ENCODE measurements at regions not wholly inside any gene's neighbourhood (a gene's known extent, or its start where the extent isn't known, plus 50 kb on each side); places are given as distances from the start of the nearest gene placed in this dataset.

DNA sequence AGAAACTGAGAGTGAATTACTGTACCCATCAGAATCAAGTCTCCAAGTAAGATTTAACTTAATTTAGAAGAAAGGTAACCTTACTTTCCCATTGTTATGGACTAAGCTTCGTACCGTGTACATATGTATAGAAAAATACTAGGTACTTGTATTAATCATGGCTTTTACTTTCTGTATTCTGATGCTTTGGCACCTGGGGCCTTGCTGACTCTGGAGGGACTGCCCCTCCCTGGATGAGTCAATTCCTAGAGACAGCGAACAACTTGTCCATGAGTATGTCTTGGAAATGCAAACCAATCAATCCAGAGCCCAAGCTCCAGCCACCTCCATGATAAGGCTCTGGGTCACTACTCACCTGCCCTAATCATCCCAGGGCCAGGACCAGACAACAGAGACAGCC is 50.0 kb upstream of the DGKG start:
- TF ChIP-seq, protein P1, sequence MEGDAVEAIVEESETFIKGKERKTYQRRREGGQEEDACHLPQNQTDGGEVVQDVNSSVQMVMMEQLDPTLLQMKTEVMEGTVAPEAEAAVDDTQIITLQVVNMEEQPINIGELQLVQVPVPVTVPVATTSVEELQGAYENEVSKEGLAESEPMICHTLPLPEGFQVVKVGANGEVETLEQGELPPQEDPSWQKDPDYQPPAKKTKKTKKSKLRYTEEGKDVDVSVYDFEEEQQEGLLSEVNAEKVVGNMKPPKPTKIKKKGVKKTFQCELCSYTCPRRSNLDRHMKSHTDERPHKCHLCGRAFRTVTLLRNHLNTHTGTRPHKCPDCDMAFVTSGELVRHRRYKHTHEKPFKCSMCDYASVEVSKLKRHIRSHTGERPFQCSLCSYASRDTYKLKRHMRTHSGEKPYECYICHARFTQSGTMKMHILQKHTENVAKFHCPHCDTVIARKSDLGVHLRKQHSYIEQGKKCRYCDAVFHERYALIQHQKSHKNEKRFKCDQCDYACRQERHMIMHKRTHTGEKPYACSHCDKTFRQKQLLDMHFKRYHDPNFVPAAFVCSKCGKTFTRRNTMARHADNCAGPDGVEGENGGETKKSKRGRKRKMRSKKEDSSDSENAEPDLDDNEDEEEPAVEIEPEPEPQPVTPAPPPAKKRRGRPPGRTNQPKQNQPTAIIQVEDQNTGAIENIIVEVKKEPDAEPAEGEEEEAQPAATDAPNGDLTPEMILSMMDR (conservative IDR thresholded peaks at IDR 0.05; ENCODE audit: low read depth, low read length) = no peak
- DNase-seq (ENCODE audit: low read depth) = no peak
- no peak overlapping the region for H3K4me3 ChIP-seq (ENCODE audit: low read length)
